ENCODE measurements at regions not wholly inside any gene's neighbourhood (a gene's known extent, or its start where the extent isn't known, plus 50 kb on each side); places are given as distances from the start of the nearest gene placed in this dataset.

GRCh38 chr3:176697284-176697889, 499.9 kb downstream of the TBL1XR1 start:
- DNase-seq: no peak

DNA sequence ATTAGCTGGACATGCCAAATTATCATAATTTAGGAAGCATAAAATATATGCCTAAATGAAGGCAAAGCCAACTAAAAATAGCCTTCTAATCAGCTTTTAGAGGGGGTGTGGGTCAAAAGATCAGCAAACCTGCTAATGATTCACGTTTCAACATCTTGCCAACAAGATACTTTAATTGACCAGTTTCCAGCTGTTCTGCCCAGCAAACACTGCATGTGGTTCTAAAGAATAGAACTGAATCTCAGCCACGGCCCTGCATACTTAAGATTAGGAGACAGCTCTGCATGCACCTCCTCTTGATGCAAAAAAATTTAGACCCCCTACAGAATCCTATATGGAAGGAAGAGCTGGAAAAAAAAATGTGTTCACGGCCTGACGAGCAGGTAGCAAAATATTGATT, 500.5 kb downstream of the TBL1XR1 start:
- DNase-seq: no peak

DNA sequence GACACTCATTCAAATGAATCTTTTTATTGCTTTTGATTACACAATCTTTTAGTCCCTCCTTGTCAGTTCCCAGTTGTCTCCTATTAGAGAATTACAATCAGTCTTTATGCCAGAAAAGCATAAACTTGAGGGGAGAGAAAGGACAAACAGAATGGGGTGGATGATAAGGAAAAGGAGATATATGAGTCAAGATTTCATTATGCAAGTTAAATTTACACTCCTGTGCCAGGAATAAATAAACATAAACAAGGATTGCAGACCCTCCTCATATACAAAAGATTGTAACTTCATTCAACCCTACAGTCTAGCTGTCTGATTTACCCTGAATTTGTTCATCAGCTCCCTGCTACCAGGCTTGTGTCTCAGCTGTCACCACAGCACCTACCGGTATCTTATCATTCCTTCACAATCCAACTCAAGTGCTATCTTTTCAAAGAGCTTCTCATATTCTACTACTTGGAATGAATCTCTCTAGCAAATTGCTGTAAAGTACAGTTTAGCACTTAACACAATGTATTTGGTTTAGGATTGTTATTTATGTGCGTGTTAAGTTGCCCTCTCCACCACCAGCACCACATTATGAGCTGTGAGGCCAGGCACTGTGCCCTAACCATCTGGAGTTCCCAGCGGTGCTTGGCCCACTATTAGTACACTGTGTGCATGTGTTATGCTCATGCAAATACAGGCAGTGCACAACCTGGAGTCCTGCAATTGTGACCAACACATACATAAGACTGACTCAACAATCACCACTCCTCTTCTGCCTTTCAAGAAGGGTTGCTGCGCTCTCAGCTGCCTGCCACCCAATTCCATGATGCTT, 504.1 kb downstream of the TBL1XR1 start:
- no peak for DNase-seq

GRCh38 chr3:176692199-176692965, 504.9 kb downstream of the TBL1XR1 start:
- no peak for DNase-seq

- DNase-seq: no peak
These were observed 507.0 kb downstream of the TBL1XR1 start for GRCh38 chr3:176690083-176690869.

DNA sequence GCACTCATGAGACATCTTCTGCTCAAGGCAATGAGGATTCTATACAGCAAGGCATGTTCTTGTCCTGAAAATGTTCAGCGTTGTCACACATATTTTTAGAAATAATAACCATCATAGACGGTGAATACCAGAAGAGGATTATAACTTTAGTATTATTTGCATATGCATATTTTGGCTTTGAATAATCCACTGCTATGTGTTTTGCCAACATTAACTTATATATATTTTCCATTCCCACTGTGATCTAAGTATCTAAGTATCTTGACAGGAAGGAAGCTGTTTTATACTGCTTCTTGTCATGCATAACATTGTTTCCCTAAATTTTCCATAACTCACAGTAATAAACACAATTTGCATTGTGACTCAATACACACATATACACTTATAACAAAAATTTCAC, 509.5 kb downstream of the TBL1XR1 start:
- DNase-seq: no peak

DNA sequence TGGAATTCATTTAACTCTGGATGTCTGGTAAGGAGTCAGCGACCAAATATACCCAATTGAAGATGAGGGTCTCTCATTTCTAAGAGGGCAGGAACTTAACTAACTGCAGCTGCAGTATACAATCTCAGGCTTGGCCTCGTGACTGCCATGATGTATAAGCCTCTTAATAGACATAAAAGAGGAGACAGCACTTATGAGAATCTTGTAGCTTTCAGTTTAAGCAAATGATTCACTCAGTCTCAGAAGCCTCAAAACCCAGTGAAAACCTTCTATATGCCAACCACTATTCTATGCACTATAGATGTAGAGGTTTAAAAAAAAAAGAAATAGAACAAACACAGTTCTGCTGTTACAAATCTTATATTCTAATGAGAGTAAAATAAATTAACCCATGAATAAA, 513.9 kb downstream of the TBL1XR1 start:
- no peak for DNase-seq

DNA sequence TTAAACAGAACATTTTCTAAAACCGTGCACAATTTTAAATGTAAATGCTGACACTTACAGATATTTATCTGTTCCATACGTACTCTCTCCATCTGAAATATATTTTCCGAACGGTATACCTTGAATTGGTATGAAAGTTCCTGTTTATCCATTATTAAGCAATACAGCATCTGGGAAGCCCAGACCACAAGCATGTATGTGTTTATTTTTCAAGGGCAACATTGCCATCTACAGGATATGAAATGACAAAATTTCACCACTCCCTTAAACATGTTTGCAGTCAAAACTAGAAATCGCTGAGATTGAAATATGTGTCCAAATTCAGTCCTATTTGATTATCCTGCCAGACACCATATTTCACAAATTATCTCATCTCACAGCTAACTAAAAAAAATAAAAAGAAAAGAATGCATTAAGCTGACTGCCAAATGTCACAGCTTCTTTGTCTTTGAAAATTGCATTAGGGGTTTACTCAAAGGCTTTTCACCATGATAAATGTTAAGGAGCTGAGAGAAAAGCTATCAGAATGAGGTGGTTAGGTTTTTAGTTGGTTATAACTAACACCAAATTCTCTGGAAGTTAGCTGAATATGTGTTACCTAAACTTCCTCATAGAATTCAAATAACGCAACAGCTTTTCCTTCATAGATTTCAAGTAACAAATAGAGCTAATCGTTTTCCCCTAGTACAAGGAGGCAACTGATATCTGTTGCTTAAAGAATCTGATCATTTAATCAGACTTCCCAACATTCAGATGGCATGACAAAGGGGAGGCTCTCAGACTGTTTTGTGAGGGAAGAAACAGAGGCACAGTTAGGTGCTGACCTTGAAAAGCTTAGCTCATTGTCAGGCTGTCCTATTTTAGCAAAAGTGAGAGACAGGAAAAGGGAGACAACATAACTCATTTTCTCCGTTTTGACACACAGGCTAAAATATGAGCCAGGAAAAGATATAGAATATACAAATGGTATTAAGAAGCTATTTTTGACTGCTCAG, 533.1 kb downstream of the TBL1XR1 start:
- DNase-seq: no peak

DNA sequence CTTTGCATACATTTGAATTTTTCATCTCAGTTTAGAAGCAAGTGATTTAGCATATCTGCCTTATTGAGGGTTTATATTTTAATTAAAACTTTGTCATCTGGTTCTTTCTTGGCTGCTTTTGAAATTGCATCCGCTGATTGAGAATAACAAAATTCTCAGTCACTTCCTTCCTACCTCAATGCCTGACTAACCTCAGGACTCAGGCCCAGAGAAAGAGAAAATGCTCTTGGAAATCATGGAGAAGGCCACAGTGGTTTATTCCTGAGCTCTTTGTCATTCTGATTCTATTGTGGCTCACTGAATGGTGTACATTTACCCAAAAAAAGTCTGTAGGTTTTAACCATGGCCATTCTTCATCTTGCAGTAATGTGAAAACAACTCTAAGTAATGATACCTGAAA, 533.9 kb downstream of the TBL1XR1 start:
- DNase-seq: no peak

- DNase-seq: no peak
These were observed 535.8 kb downstream of the TBL1XR1 start for GRCh38 chr3:176661432-176661964.

DNA sequence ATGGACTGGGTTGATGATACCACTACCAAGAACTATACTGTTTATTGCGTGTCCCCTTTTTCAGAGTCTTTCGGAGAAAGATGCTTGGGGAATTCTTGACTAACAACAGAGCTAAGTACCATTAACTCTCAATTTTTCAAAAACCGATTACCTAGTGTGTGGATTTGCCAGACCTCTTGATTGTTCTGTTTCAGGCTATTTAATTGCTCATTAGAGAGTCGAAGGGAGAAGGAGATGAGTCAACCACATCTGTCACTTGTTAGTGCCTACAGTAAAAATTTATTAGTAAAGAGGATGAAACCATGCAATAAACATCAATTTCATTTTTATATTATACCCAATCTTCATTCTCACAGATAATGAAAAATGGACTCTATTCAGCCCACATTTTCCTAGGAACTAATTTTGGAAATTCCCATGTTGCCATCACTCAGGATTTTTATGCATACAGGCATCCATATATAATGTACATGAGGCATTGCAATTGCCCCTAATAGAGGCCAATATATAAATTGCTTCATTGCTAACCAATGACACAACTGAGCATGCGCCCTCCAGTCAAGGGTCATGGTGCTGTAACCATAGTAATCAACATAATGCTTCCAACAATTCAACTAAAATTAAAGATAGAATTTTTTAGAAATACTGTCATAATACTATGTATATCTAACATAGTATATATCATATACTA, 541.7 kb downstream of the TBL1XR1 start:
- DNase-seq: no peak

- no peak for DNase-seq
These were observed 545.7 kb downstream of the TBL1XR1 start for GRCh38 chr3:176651622-176652021.

- DNase-seq: no peak
These were observed 546.8 kb downstream of the TBL1XR1 start for GRCh38 chr3:176650478-176650877.

DNA sequence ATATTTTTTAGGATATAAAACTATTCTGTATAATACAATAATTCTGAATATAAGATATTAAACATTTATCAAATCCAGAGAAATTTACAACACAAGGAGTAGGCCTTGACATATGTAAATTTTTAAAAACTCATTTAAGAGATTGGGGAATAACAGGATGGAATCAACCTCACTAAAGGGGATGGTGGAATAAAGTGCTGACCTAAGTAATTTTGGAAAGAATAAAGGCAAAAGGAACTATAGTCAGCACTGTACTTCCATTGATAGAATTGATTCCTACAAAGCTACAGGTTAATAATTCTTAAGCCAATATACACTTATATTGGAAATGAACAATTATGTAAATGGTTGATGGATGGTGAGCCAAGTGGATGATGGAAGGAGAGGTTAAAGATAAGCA, 549.3 kb downstream of the TBL1XR1 start:
- no peak for DNase-seq

- DNase-seq: no peak
These were observed 563.8 kb downstream of the TBL1XR1 start for GRCh38 chr3:176633511-176633910.

- no peak for DNase-seq
These were observed 564.4 kb downstream of the TBL1XR1 start for GRCh38 chr3:176632925-176633324.

DNA sequence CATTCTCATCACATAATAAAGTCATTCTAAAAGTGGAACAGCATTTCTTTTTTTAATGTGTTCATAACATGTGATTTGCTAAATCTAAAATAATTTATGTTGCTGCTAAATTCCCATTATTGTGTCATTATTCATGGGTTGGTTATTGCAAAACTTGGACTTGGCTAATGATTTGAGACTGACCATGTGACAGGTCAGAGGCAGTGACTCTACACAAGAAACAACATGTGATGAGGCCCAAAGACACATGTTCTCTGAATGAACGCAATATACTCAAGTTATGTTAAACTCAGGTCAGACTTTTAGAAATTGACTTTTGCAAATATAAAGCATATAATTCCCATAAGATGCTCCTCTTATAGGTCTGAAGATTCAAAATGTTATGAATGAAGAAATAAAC, 566.1 kb downstream of the TBL1XR1 start:
- DNase-seq: no peak

DNA sequence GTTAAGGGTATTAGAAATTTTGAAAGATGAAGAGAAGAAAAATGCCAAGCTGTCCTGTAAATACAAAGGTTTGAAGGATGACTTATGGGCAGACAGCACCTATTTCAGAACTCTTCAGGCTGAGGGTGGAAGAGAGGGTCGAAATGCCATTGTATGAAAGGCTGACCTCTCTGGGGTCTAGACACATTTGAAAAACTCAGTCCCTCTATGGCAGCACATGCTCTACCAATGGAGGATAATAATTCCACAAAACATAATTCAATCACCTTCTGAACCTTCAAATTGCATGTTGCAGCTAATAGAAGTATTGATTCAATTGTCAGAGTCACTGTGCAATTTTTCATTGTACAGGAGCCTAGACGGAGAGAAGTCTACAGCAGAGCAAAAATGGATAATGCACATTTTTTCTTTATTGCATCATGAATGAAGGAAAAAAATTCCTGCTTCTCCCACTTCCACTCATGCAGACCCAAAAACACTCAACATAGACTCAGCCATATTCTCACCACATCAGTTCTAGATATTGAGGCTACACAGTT, 569.1 kb downstream of the TBL1XR1 start:
- no peak for DNase-seq

- DNase-seq: no peak
These were observed 573.7 kb downstream of the TBL1XR1 start for GRCh38 chr3:176623468-176624150.

DNA sequence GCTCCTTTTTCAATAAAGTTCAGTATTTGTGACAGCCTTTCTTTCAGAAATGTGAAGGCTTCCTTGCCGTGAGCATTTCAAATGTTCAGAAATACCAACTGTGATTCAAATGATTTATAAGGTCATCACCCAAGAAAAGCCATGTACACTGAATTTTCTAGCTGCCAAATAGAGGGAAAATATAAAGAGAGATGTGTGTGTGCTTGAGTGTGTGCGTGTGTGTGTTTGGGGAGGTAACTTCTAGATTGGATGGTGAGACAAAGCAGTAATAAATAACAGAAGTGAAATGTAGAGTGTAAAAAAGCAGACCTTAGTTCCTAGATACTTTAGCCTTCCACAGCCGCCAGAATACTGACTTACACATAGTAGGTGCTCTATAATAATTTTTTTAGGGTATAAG, 577.4 kb downstream of the TBL1XR1 start:
- DNase-seq: no peak
